ENCODE measurements at regions not wholly inside any gene's neighbourhood (a gene's known extent, or its start where the extent isn't known, plus 50 kb on each side); places are given as distances from the start of the nearest gene placed in this dataset.

- Mint-ChIP-seq H3K36me3 (no peaks in the 10 kb centered on the region), H3K9me3 (no peaks in the 10 kb centered on the region), H3K27ac (no peak overlapping the region), H3K27me3 (ENCODE audit: insufficient read depth, low read depth) (peaks cover 2% of the 10 kb centered on the region), H3K4me3 (no peak overlapping the region), H3K4me1 (no peaks in the 10 kb centered on the region)
- no peaks in the 10 kb centered on the region for H3K9me3 ChIP-seq (ENCODE audit: low read depth)
- no peak overlapping the region for H2AFZ ChIP-seq (replicated peaks)
- no peak overlapping the region for H3K4me3 ChIP-seq
- no peaks in the 10 kb centered on the region for H4K20me1 ChIP-seq (ENCODE audit: low read depth)
- H3K9ac ChIP-seq, result no peak overlapping the region
- H3F3A ChIP-seq (ENCODE audit: low read depth), result no peaks in the 10 kb centered on the region
- H3K27me3 ChIP-seq, result no peaks in the 10 kb centered on the region
- H3K4me1 ChIP-seq, result no peaks in the 10 kb centered on the region
- no peak overlapping the region for H3K4me2 ChIP-seq
- no peaks in the 10 kb centered on the region for H3K36me3 ChIP-seq
- no peak for DNase-seq (ENCODE audit: low spot score)
- H3K79me2 ChIP-seq (ENCODE audit: low read depth), result no peaks in the 10 kb centered on the region
- no peak overlapping the region for H3K27ac ChIP-seq
- TF ChIP-seq EZH2phosphoT487 (IDR thresholded peaks at IDR 0.05), result no peak
- no peak for TF ChIP-seq EZH2 (IDR thresholded peaks at IDR 0.05)
- TF ChIP-seq, protein P1, sequence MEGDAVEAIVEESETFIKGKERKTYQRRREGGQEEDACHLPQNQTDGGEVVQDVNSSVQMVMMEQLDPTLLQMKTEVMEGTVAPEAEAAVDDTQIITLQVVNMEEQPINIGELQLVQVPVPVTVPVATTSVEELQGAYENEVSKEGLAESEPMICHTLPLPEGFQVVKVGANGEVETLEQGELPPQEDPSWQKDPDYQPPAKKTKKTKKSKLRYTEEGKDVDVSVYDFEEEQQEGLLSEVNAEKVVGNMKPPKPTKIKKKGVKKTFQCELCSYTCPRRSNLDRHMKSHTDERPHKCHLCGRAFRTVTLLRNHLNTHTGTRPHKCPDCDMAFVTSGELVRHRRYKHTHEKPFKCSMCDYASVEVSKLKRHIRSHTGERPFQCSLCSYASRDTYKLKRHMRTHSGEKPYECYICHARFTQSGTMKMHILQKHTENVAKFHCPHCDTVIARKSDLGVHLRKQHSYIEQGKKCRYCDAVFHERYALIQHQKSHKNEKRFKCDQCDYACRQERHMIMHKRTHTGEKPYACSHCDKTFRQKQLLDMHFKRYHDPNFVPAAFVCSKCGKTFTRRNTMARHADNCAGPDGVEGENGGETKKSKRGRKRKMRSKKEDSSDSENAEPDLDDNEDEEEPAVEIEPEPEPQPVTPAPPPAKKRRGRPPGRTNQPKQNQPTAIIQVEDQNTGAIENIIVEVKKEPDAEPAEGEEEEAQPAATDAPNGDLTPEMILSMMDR (IDR thresholded peaks at IDR 0.05), result no peak
Observed at GRCh38 chr19:30817197-30817596, 445.0 kb downstream of the ZNF536 start.

- no peak overlapping the region for H3K27ac ChIP-seq
- no peak overlapping the region for H3K4me2 ChIP-seq
- TF ChIP-seq EZH2phosphoT487 (IDR thresholded peaks at IDR 0.05) (no peak), EZH2 (IDR thresholded peaks at IDR 0.05) (no peak)
- TF ChIP-seq, protein P1 (IDR thresholded peaks at IDR 0.05), result no peak
- H3K27me3 Mint-ChIP-seq (ENCODE audit: insufficient read depth, low read depth), result peaks cover 2% of the 10 kb centered on the region
- no peaks in the 10 kb centered on the region for H4K20me1 ChIP-seq (ENCODE audit: low read depth)
- no peaks in the 10 kb centered on the region for H3K36me3 Mint-ChIP-seq
- H3K36me3 ChIP-seq, result no peaks in the 10 kb centered on the region
- H3K4me3 ChIP-seq, result no peak overlapping the region
- H3K4me1 Mint-ChIP-seq, result no peaks in the 10 kb centered on the region
- H2AFZ ChIP-seq (replicated peaks), result no peak overlapping the region
- H3K9me3 Mint-ChIP-seq, result no peaks in the 10 kb centered on the region
- no peaks in the 10 kb centered on the region for H3K79me2 ChIP-seq (ENCODE audit: low read depth)
- H3K27ac Mint-ChIP-seq, result no peak overlapping the region
- no peaks in the 10 kb centered on the region for H3K27me3 ChIP-seq
- no peaks in the 10 kb centered on the region for H3F3A ChIP-seq (ENCODE audit: low read depth)
- DNase-seq (ENCODE audit: low spot score), result no peak
- H3K4me1 ChIP-seq, result no peaks in the 10 kb centered on the region
- no peak overlapping the region for H3K9ac ChIP-seq
- H3K4me3 Mint-ChIP-seq, result no peak overlapping the region
- no peaks in the 10 kb centered on the region for H3K9me3 ChIP-seq (ENCODE audit: low read depth)
Observed at GRCh38 chr19:30815889-30816580, 443.9 kb downstream of the ZNF536 start.

DNA sequence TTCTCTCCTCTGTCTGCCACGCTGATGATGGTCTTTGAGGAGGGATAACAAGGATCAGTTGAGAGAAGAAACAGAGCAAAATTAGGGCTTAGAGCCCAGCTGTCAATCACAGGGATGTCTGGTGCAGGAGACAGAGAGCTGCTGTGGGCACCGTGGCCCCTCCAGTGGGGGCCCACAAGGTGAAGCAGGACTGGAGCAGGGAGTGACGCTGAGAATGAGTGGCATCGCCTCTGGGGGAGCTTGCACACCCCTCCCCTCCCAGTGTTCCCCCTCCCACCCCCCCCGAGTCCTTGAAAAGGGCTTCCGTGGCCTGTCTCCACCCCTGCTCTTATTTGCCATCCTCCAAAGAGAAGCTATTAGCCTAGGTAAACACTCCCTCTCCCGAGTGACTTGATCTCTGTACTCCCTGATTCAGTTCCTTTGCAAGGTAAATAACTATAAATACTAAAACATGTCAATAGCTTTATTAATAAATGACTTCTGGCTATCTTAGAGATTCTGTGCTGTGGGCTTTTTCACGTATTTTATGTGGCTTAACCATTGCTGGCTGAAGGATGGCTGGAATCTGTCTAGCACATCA, 440.0 kb downstream of the ZNF536 start:
- H3K27ac Mint-ChIP-seq, result no peak overlapping the region
- H3K36me3 ChIP-seq, result no peaks in the 10 kb centered on the region
- no peak overlapping the region for H3K4me3 ChIP-seq
- H3K27ac ChIP-seq, result no peak overlapping the region
- DNase-seq (ENCODE audit: low spot score), result no peak
- no peaks in the 10 kb centered on the region for H3K4me1 Mint-ChIP-seq
- H3F3A ChIP-seq (ENCODE audit: low read depth), result no peaks in the 10 kb centered on the region
- H3K27me3 Mint-ChIP-seq (ENCODE audit: insufficient read depth, low read depth), result peaks cover 2% of the 10 kb centered on the region
- no peaks in the 10 kb centered on the region for H3K4me1 ChIP-seq
- H3K9ac ChIP-seq, result no peak overlapping the region
- no peaks in the 10 kb centered on the region for H3K9me3 ChIP-seq (ENCODE audit: low read depth)
- H3K79me2 ChIP-seq (ENCODE audit: low read depth), result no peaks in the 10 kb centered on the region
- no peak overlapping the region for H2AFZ ChIP-seq (replicated peaks)
- no peaks in the 10 kb centered on the region for H3K27me3 ChIP-seq
- TF ChIP-seq EZH2 (IDR thresholded peaks at IDR 0.05), result no peak
- TF ChIP-seq, protein P1 (IDR thresholded peaks at IDR 0.05), result no peak
- no peak for TF ChIP-seq EZH2phosphoT487 (IDR thresholded peaks at IDR 0.05)
- H4K20me1 ChIP-seq (ENCODE audit: low read depth), result no peaks in the 10 kb centered on the region
- H3K4me2 ChIP-seq, result no peak overlapping the region
- H3K9me3 Mint-ChIP-seq, result no peaks in the 10 kb centered on the region
- no peak overlapping the region for H3K4me3 Mint-ChIP-seq
- H3K36me3 Mint-ChIP-seq, result no peaks in the 10 kb centered on the region

Data from neural progenitor cell (in vitro differentiated cells).